ENCODE measurements at regions not wholly inside any gene's neighbourhood (a gene's known extent, or its start where the extent isn't known, plus 50 kb on each side); places are given as distances from the start of the nearest gene placed in this dataset.

DNA sequence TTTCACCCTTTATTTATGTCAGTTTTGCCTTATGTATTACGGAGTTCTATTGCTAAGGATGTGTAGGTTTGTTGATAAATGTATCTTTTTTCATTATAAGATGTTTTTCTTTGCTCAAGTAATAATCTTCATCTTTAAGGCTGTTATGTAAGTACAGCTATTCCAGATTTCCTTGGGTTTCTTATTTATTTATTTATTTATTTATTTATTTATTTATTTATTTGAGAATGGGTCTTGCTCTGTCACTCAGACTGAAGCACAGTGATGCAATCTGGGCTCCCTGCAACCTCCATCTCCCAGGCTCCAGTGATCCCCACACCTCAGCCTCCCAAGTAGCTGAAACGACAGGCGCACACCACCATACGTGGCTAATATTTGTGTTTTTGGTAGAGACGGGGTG is 617.0 kb downstream of the SLITRK1 start:
- BruUV-seq (replicated peaks), result no TSS peak
- Histone ChIP-seq H3K27ac (ENCODE audit: control insufficient read depth, insufficient read depth) (no peak overlapping the region), H3K4me2 (ENCODE audit: control insufficient read depth, insufficient read depth) (no peak overlapping the region), H3K9me3 (replicated peaks; ENCODE audit: control insufficient read depth, insufficient read depth, low read length) (no peaks in the 10 kb centered on the region), H4K20me1 (ENCODE audit: control insufficient read depth, insufficient read depth) (no peaks in the 10 kb centered on the region), H3K9ac (ENCODE audit: control insufficient read depth, insufficient read depth, low read length) (no peak overlapping the region), H3K27me3 (replicated peaks in 1 of 2; ENCODE audit: control insufficient read depth in 2 of 2, insufficient read depth in 2 of 2, low read length in 1 of 2) (no peaks in the 10 kb centered on the region), H3K4me1 (ENCODE audit: control insufficient read depth, insufficient read depth, low read length) (no peaks in the 10 kb centered on the region), H2AFZ (ENCODE audit: control insufficient read depth, low read depth, low read length) (no peak overlapping the region), H3K79me2 (ENCODE audit: control insufficient read depth, insufficient read depth, low read length) (no peaks in the 10 kb centered on the region), H3K4me3 (no peak overlapping the region), H3K36me3 (ENCODE audit: control insufficient read depth in 2 of 2, insufficient read depth in 2 of 2, low read length in 1 of 2) (no peaks in the 10 kb centered on the region)
- ChIA-PET CTCF (no interaction called here), POLR2A (no interaction called here), SMC1A (ENCODE audit: uncharacterized antibody, unreplicated experiment) (no interaction called here), RAD21 (ENCODE audit: unreplicated experiment) (no interaction called here)
- in situ Hi-C loops (cut with MboI), result no loop called here
- FAIRE-seq, result no peak
- TF ChIP-seq ZBTB40 (IDR thresholded peaks at IDR 0.05; ENCODE audit: borderline replicate concordance), result no peak
- TF ChIP-seq, protein P1, sequence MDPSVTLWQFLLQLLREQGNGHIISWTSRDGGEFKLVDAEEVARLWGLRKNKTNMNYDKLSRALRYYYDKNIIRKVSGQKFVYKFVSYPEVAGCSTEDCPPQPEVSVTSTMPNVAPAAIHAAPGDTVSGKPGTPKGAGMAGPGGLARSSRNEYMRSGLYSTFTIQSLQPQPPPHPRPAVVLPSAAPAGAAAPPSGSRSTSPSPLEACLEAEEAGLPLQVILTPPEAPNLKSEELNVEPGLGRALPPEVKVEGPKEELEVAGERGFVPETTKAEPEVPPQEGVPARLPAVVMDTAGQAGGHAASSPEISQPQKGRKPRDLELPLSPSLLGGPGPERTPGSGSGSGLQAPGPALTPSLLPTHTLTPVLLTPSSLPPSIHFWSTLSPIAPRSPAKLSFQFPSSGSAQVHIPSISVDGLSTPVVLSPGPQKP (IDR thresholded peaks at IDR 0.05; ENCODE audit: low read depth, low read length), result no peak
- TF ChIP-seq IKZF2 (IDR thresholded peaks at IDR 0.05), result no peak
- TF ChIP-seq RFX5 (IDR thresholded peaks at IDR 0.05; ENCODE audit: low read depth, low read length), result no peak
- no peak for TF ChIP-seq RELA (IDR thresholded peaks at IDR 0.05; ENCODE audit: borderline replicate concordance, partially characterized antibody)
- no peak for TF ChIP-seq CBFB (IDR thresholded peaks at IDR 0.05; ENCODE audit: low read depth)
- TF ChIP-seq PAX8 (IDR thresholded peaks at IDR 0.05), result no peak
- TF ChIP-seq MXI1 (IDR thresholded peaks at IDR 0.05; ENCODE audit: low read depth, low read length), result no peak
- TF ChIP-seq POLR2AphosphoS5 (IDR thresholded peaks at IDR 0.05; ENCODE audit: low read length), result no peak
- TF ChIP-seq CHD2 (IDR thresholded peaks at IDR 0.05; ENCODE audit: borderline replicate concordance, low read depth, low read length), result no peak
- TF ChIP-seq PKNOX1 (IDR thresholded peaks at IDR 0.05), result no peak
- no peak for TF ChIP-seq CBX5 (IDR thresholded peaks at IDR 0.05; ENCODE audit: low read depth)
- TF ChIP-seq YBX1 (IDR thresholded peaks at IDR 0.05), result no peak
- no peak for TF ChIP-seq STAT3 (IDR thresholded peaks at IDR 0.05; ENCODE audit: low read depth, low read length)
- intact Hi-C loops (cut with micrococcal nuclease; ENCODE audit: unreplicated experiment), result no loop called here
- 25% methylated on average over 5 of the region's 5 CpGs for WGBS (ENCODE audit: insufficient coverage, insufficient replicate concordance, low lambda C conversion rate, missing lambda C conversion rate)
- DNase-seq (ENCODE audit: low read depth, low spot score), result no peak
- ATAC-seq, result no peak

Data from GM12878 (cell line).